BLaER1 (cell line): ENCODE measurements at regions not wholly inside any gene's neighbourhood (a gene's known extent, or its start where the extent isn't known, plus 50 kb on each side); places are given as distances from the start of the nearest gene placed in this dataset.

Source experiments
- H3K27ac ChIP-seq: shearing (Covaris generic); formaldehyde crosslinking; 2 replicates; pipeline ENCODE4 v1.8.1; 2022
- H3K27me3 ChIP-seq: shearing (Covaris generic); formaldehyde crosslinking; 2 replicates; pipeline ENCODE4 v1.8.1; 2022
- H3K36me3 ChIP-seq: shearing (Covaris generic); formaldehyde crosslinking; 2 replicates; pipeline ENCODE4 v1.8.1; 2022
- H3K4me1 ChIP-seq: shearing (Covaris generic); formaldehyde crosslinking; 2 replicates; pipeline ENCODE4 v1.8.1; 2022
- H3K4me2 ChIP-seq: shearing (Covaris generic); formaldehyde crosslinking; 2 replicates; pipeline ENCODE4 v1.8.1; 2022
- H3K4me3 ChIP-seq: shearing (Covaris generic); formaldehyde crosslinking; 2 replicates; pipeline ENCODE4 v1.8.1; 2022
- H3K9ac ChIP-seq: shearing (Covaris generic); formaldehyde crosslinking; 2 replicates; pipeline ENCODE4 v1.8.1; 2022
- H3K9me3 ChIP-seq: shearing (Covaris generic); formaldehyde crosslinking; 2 replicates; pipeline ENCODE4 v1.8.1; 2022
- H4K20me1 ChIP-seq: shearing (Covaris generic); formaldehyde crosslinking; 2 replicates; pipeline ENCODE4 v1.8.1; 2022
- Cebpa-rat ChIP-seq: shearing (Covaris generic); IDR thresholded peaks from 2 replicates; pipeline ENCODE4 v1.8.1; 2022

DNA sequence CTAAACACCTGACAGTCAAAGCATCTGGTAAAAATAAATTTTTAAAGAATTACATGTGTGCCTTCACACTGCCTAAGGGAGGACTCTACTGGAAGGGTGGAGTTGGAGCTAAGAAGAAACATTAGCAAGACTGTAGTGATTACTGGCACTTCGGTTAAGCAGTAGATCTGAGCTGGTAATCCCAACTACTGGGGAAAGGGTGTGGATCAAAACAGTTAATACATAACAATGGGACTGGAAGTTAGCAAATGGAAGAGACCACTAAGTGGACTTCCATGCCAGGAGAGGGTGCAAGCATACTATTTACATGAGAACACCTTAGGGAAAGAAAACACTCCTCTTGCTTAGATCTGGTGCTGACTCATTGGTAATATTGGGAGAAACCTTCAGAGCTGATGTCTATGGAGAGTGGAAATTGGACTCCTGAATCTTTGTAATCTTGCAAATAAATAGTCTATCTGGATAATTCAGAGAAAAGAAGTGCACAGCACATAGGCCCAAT, 519.6 kb upstream of the LINC00305 start:
- Histone ChIP-seq H3K9ac (no peak overlapping the region), H3K4me1 (no peaks in the 10 kb centered on the region), H4K20me1 (no peaks in the 10 kb centered on the region), H3K36me3 (no peaks in the 10 kb centered on the region), H3K4me2 (no peak overlapping the region), H3K27me3 (no peaks in the 10 kb centered on the region), H3K9me3 (peaks cover 11% of the 10 kb centered on the region), H3K4me3 (no peak overlapping the region), H3K27ac (no peak overlapping the region)
- no peak for TF ChIP-seq Cebpa-rat

DNA sequence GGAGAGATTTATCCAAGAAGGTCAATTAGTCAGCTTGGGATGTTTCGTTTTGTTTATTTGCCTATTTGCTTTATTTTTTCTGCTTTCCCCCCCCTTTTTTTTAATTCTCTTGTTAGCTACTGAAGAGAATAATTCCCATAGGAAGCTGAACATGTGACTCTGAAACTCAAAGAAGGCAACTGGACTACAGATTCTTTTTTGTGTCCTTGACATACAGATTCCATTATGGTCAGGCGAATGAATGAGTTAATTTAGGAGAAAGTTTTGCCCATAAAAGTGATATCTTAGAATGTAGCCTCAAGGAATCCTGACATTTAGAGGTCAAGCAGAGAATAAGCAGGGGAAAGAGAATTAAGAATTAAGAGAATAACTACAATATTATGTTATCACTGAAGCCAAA, 514.2 kb upstream of the LINC00305 start:
- H3K27me3 ChIP-seq: no peaks in the 10 kb centered on the region
- TF ChIP-seq Cebpa-rat: no peak
- H3K4me3 ChIP-seq: no peak overlapping the region
- no peak overlapping the region for H3K9ac ChIP-seq
- H3K9me3 ChIP-seq: no peaks in the 10 kb centered on the region
- H3K4me2 ChIP-seq: no peak overlapping the region
- H4K20me1 ChIP-seq: no peaks in the 10 kb centered on the region
- no peak overlapping the region for H3K27ac ChIP-seq
- H3K4me1 ChIP-seq: no peaks in the 10 kb centered on the region
- H3K36me3 ChIP-seq: no peaks in the 10 kb centered on the region

DNA sequence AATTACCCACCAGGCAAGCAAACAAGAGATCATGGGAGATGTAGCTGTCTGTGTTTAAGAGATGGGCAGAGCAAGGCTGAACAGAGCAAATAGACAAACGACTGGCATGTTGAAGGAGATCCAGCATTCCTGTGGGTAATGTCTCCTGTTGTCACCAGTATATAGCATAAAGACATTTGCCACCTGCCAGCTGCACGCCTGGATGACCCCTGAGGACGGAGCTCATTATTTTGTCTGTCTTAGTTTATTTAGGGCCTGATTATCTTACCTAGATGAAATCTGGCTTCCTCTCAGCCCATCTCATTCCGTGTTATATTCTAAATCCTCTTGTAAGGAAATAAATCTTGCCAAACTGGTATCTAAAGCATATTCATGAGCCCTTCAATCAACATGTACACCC, 510.3 kb upstream of the LINC00305 start:
- H3K4me3 ChIP-seq: no peak overlapping the region
- no peaks in the 10 kb centered on the region for H3K27me3 ChIP-seq
- no peak overlapping the region for H3K4me2 ChIP-seq
- H3K9me3 ChIP-seq: no peaks in the 10 kb centered on the region
- H3K4me1 ChIP-seq: no peaks in the 10 kb centered on the region
- no peak for TF ChIP-seq Cebpa-rat
- H3K36me3 ChIP-seq: no peaks in the 10 kb centered on the region
- H4K20me1 ChIP-seq: no peaks in the 10 kb centered on the region
- no peak overlapping the region for H3K27ac ChIP-seq
- H3K9ac ChIP-seq: no peak overlapping the region

DNA sequence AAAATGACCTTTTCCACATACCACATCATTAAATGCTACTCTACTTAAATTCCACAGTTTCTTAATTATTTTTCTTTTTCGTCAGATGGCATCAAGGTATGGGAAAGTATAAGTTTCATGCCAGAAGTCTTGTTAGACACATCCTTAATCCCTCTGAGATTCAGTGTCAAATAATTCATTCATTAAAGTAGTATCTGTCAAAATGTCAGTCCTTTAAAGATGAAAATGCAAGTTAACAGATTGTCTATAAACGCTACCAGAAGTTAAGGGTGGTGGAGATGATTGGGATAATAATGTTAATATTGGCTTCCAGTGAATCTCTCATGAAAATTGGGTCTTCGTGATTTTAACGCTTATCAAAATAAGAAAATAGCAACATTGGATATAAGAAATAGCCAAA, 504.2 kb upstream of the LINC00305 start:
- Histone ChIP-seq H4K20me1 (no peaks in the 10 kb centered on the region), H3K9me3 (no peaks in the 10 kb centered on the region), H3K27ac (no peak overlapping the region), H3K36me3 (no peaks in the 10 kb centered on the region), H3K27me3 (no peaks in the 10 kb centered on the region), H3K9ac (no peak overlapping the region), H3K4me3 (no peak overlapping the region), H3K4me1 (no peaks in the 10 kb centered on the region), H3K4me2 (no peak overlapping the region)
- no peak for TF ChIP-seq Cebpa-rat

DNA sequence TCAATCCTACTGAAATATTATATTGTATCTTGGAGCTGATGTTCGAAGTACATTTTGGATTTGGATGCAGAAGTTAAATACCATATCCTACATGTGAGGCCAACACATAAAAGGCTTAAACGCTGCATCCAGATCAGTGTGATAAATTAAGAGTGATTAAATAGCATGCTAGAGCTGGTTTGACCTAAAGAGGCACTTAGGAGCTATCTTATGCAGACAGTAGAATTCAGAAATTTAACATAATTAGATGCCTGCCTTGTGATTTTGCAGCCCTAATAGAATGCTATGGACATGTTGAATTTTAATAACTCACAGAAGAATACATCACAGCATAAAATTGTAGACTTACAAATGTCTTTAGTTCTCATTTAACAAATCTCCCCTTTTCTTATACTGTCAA, 501.2 kb upstream of the LINC00305 start:
- Histone ChIP-seq H3K4me3 (no peak overlapping the region), H3K27ac (no peak overlapping the region), H3K4me1 (no peaks in the 10 kb centered on the region), H3K4me2 (no peak overlapping the region), H3K27me3 (no peaks in the 10 kb centered on the region), H4K20me1 (no peaks in the 10 kb centered on the region), H3K36me3 (0 out of 2 replicates have a peak, but pooled peaks cover 4% of the 10 kb centered on the region), H3K9ac (no peak overlapping the region), H3K9me3 (peaks cover 17% of the 10 kb centered on the region)
- no peak for TF ChIP-seq Cebpa-rat

DNA sequence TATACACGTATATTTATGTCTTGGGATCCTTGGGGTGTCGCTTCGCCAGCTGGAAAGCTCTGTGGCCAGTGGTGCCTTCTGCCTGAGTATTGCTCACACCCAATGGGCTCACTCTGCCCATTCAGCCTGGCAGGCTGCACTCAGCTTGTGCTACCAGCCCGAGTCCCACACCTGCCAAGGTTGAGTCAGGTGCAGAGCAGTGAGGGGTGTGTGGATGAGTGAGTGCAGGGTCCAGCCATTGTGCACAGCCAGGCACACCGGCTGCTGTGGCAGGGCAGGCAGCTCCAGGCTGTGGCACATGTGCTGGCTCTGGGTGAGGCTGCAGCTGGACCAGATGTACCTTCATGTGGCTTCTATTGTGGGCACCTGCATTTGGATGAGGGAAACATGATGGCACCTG, 496.9 kb upstream of the LINC00305 start:
- Histone ChIP-seq H4K20me1 (no peaks in the 10 kb centered on the region), H3K9ac (no peak overlapping the region), H3K4me2 (no peak overlapping the region), H3K9me3 (peaks cover 17% of the 10 kb centered on the region), H3K27me3 (no peaks in the 10 kb centered on the region), H3K4me3 (no peak overlapping the region), H3K36me3 (0 out of 2 replicates have a peak, but pooled peaks cover 4% of the 10 kb centered on the region), H3K4me1 (no peaks in the 10 kb centered on the region), H3K27ac (no peak overlapping the region)
- no peak for TF ChIP-seq Cebpa-rat

DNA sequence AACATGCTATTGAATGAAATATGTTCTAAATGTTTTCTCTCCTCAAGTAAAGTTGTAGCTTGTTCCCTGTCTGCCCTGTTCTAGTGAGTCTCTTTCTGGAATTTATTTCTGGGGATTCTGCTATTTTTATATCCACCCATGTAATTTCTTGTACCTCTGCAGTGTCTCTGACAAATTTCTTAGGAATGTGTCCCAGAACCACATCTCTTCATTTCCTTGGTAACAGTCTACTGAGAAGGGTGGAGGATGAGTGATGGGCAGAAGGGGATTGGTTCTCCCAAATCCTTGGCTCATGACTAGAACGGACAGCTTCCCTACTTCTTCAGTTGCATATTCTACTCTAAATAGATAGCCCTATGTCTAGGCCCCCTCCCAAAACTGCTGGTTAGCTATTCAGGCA, 490.6 kb upstream of the LINC00305 start:
- H3K9me3 ChIP-seq: no peaks in the 10 kb centered on the region
- no peak overlapping the region for H3K27ac ChIP-seq
- H3K4me2 ChIP-seq: no peak overlapping the region
- no peaks in the 10 kb centered on the region for H3K4me1 ChIP-seq
- no peaks in the 10 kb centered on the region for H3K36me3 ChIP-seq
- H3K9ac ChIP-seq: no peak overlapping the region
- TF ChIP-seq Cebpa-rat: no peak
- no peaks in the 10 kb centered on the region for H3K27me3 ChIP-seq
- H3K4me3 ChIP-seq: no peak overlapping the region
- H4K20me1 ChIP-seq: no peaks in the 10 kb centered on the region

DNA sequence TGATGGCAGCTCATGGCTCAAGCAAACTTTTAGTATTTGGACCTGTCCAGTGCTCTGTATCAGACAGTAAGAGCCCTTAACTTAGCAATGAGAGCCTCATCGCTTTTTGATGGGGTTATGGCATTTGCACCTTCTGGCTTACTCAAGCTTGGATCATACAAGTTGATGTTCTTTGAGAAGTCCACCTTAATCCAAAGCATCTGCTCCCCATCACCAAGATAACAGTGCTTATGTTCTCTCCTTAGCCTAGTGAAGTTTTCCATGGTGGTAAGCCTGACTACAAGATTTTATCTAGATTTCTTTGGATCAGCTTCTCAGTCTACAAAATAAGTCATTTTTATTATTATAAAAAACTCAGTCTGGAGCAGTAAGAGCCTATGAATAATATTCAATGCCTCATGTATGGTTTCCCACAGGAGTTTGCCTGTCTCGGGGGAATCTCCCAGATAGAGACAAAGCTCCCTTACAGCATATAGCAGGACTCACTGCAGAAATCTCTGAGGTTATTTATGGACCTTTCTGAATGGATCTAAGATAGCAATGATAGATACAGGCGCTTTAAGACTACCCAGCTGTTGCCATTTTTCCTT, 472.2 kb upstream of the LINC00305 start:
- H3K9me3 ChIP-seq: no peaks in the 10 kb centered on the region
- no peak overlapping the region for H3K4me3 ChIP-seq
- no peak overlapping the region for H3K4me2 ChIP-seq
- no peak overlapping the region for H3K27ac ChIP-seq
- no peak for TF ChIP-seq Cebpa-rat
- no peaks in the 10 kb centered on the region for H4K20me1 ChIP-seq
- H3K27me3 ChIP-seq: no peaks in the 10 kb centered on the region
- H3K4me1 ChIP-seq: no peaks in the 10 kb centered on the region
- H3K36me3 ChIP-seq: no peaks in the 10 kb centered on the region
- no peak overlapping the region for H3K9ac ChIP-seq

DNA sequence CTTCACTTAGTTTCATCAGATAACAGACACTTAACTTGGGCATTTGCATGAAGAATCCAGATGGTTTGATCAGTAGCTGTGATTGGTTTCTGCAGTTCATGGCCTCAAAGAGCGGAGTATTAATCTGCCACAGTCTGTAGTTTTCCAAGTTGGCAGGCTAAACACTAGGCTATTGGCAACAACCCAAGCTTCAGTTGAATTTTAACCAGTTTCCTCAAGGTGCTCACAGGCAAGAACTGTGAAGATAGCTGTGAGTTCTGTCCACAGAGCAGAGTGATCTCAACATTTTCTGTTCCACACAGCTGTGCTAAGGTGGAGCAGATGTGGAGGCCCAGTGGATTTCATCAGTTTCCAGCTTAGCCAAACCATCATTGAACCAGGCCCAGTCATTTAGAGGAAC, 469.5 kb upstream of the LINC00305 start:
- Histone ChIP-seq H3K4me3 (no peak overlapping the region), H4K20me1 (no peaks in the 10 kb centered on the region), H3K36me3 (no peaks in the 10 kb centered on the region), H3K4me2 (no peak overlapping the region), H3K27me3 (no peaks in the 10 kb centered on the region), H3K4me1 (peaks cover 19% of the 10 kb centered on the region), H3K27ac (no peak overlapping the region), H3K9ac (no peak overlapping the region), H3K9me3 (no peaks in the 10 kb centered on the region)
- TF ChIP-seq Cebpa-rat: no peak

DNA sequence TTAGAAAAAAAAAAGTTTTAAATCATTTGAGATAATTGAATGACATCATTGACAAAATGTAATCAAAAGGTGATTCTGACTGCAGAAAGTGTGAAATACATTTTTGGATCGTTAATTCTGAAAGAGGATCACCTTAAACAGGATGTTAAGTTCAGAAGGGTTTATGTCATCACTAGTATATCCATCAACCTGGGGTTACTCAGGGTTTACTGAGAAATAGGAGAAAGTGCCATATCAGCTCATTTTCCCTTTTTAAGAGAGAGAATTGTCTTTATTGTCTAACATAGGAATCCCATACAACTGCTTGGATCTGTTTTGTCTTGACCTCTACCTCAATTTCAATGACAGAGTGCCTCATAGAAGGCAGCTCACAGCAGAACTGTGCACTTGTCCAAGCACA, 466.1 kb upstream of the LINC00305 start:
- Histone ChIP-seq H3K36me3 (no peaks in the 10 kb centered on the region), H3K27ac (no peak overlapping the region), H3K4me2 (peak overlapping the region; percentile 57), H3K9me3 (no peaks in the 10 kb centered on the region), H3K4me3 (no peak overlapping the region), H3K4me1 (peaks cover 22% of the 10 kb centered on the region), H4K20me1 (no peaks in the 10 kb centered on the region), H3K27me3 (no peaks in the 10 kb centered on the region), H3K9ac (no peak overlapping the region)
- TF ChIP-seq Cebpa-rat: no peak

DNA sequence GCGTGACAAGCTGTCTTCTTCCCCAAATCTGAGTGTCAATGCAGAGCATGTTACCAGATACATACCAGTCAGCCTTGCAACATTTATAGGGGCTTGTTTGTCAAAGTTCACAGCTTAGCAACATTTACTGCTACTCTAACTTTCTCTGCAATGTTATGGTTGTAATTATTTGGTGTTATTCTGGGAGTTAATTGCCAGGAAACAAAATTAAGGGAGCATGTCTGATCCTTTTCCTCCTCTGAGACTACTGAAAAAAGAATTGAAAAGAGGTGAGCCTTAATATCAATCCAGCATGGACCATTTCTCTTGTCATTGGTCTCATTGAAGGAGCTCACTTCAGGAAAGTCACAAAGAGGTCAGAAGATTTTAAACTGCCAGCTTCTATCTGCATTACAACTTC, 465.6 kb upstream of the LINC00305 start:
- TF ChIP-seq Cebpa-rat: no peak
- Histone ChIP-seq H3K36me3 (no peaks in the 10 kb centered on the region), H4K20me1 (no peaks in the 10 kb centered on the region), H3K9ac (peak overlapping the region; percentile 34; the same call in 1 of the 2 replicates), H3K4me1 (peaks cover 22% of the 10 kb centered on the region), H3K27ac (no peak overlapping the region), H3K27me3 (no peaks in the 10 kb centered on the region), H3K9me3 (no peaks in the 10 kb centered on the region), H3K4me3 (no peak overlapping the region), H3K4me2 (peak overlapping the region; percentile 57)
